Activated naive CD4-positive, alpha-beta T cell treated with anti-CD3 and anti-CD28 coated beads, Interleukin-2, amount 10 ng/mL, durations not matched to agents 7 days and 5 days (primary cell): ENCODE measurements at regions not wholly inside any gene's neighbourhood (a gene's known extent, or its start where the extent isn't known, plus 50 kb on each side); places are given as distances from the start of the nearest gene placed in this dataset.
A peak's percentile ranks its signal among the peaks of the same experiment; 100 is the strongest.

Source experiments
- CTCF ChIA-PET: fragments of 350-600 bp; sonication (Branson Sonifier 250); formaldehyde crosslinking; loops from one replicate; lab custom pipeline; 2021; ENCODE audit warnings: antibody characterized with exemption; lab: Charles Lee
- DNase-seq: peaks from one replicate; pipeline ENCODE4 v3.0.0-alpha.2; 2020
- H3K27ac Mint-ChIP-seq: one replicate; pipeline ENCODE4 v1.8.0; 2021; ENCODE audit warnings: mild to moderate bottlenecking, moderate library complexity, mixed read lengths
- H3K27me3 Mint-ChIP-seq: one replicate; pipeline ENCODE4 v1.8.0; 2021; ENCODE audit warnings: mild to moderate bottlenecking, mixed read lengths
- H3K36me3 Mint-ChIP-seq: one replicate; pipeline ENCODE4 v1.8.0; 2021; ENCODE audit warnings: mixed read lengths
- H3K4me1 Mint-ChIP-seq: one replicate; pipeline ENCODE4 v1.8.0; 2021; ENCODE audit warnings: mixed read lengths
- H3K4me3 Mint-ChIP-seq: one replicate; pipeline ENCODE4 v1.8.0; 2021; ENCODE audit warnings: mild to moderate bottlenecking, moderate library complexity, mixed read lengths
- H3K9me3 Mint-ChIP-seq: one replicate; pipeline ENCODE4 v1.8.0; 2021; ENCODE audit warnings: mixed read lengths

GRCh38 chr5:82356021-82356420, 77.9 kb upstream of the RPS23 start:
- H3K4me1 Mint-ChIP-seq, result peaks cover 80% of the 10 kb centered on the region

GRCh38 chr5:82355496-82355895, 77.3 kb upstream of the RPS23 start:
- H3K9me3 Mint-ChIP-seq, result no peaks in the 10 kb centered on the region
- DNase-seq, result no peak
- no peak overlapping the region for H3K27ac Mint-ChIP-seq
- no peaks in the 10 kb centered on the region for H3K27me3 Mint-ChIP-seq
- peaks cover 75% of the 10 kb centered on the region for H3K4me1 Mint-ChIP-seq
- peaks cover 1% of the 10 kb centered on the region for H3K36me3 Mint-ChIP-seq
- CTCF ChIA-PET, result interaction anchor here (0.8 to 2.1 kb wide), 3 partner anchors 43 to 139 kb away, joined by 3 to 9 read pairs (median 3); no protein-coding TSS in a partner anchor
- H3K4me3 Mint-ChIP-seq, result no peak overlapping the region

More at GRCh38 chr5:82356021-82356420, 77.9 kb upstream of the RPS23 start:
- no peaks in the 10 kb centered on the region for H3K27me3 Mint-ChIP-seq
- CTCF ChIA-PET, result interaction anchor here (0.8 to 2.1 kb wide), 2 partner anchors 43 to 45 kb away, joined by 3 to 9 read pairs; no protein-coding TSS in a partner anchor
- no peak overlapping the region for H3K27ac Mint-ChIP-seq
- H3K36me3 Mint-ChIP-seq, result peaks cover 1% of the 10 kb centered on the region
- no peak for DNase-seq
- H3K4me3 Mint-ChIP-seq, result no peak overlapping the region
- H3K9me3 Mint-ChIP-seq, result no peaks in the 10 kb centered on the region

- Mint-ChIP-seq H3K9me3 (no peaks in the 10 kb centered on the region), H3K4me1 (peaks cover 72% of the 10 kb centered on the region), H3K27me3 (no peaks in the 10 kb centered on the region), H3K27ac (no peak overlapping the region), H3K36me3 (peaks cover 1% of the 10 kb centered on the region), H3K4me3 (no peak overlapping the region)
- CTCF ChIA-PET, result interaction anchor here (0.8 to 2.1 kb wide), 3 partner anchors 42 to 140 kb away, joined by 3 to 9 read pairs (median 3); no protein-coding TSS in a partner anchor
- no peak for DNase-seq
Measured at GRCh38 chr5:82355053-82355452, 76.9 kb upstream of the RPS23 start.

- H3K4me1 Mint-ChIP-seq, result peaks cover 68% of the 10 kb centered on the region
- no peaks in the 10 kb centered on the region for H3K9me3 Mint-ChIP-seq
- DNase-seq, result no peak
- CTCF ChIA-PET, result interaction anchor here (1.0 to 2.1 kb wide), 2 partner anchors 42 to 106 kb away, joined by 3 to 9 read pairs; no protein-coding TSS in a partner anchor
- peaks cover 1% of the 10 kb centered on the region for H3K36me3 Mint-ChIP-seq
- H3K27ac Mint-ChIP-seq, result no peak overlapping the region
- no peaks in the 10 kb centered on the region for H3K27me3 Mint-ChIP-seq
- no peak overlapping the region for H3K4me3 Mint-ChIP-seq
Measured at GRCh38 chr5:82354543-82354942, 76.4 kb upstream of the RPS23 start.

GRCh38 chr5:82353522-82353921, 75.4 kb upstream of the RPS23 start:
- no peaks in the 10 kb centered on the region for H3K9me3 Mint-ChIP-seq
- CTCF ChIA-PET, result interaction anchor here (0.6 to 4.6 kb wide), 11 partner anchors 9 to 1364 kb away, joined by 3 to 24 read pairs (median 4); no protein-coding TSS in a partner anchor
- H3K4me3 Mint-ChIP-seq, result no peak overlapping the region
- no peak overlapping the region for H3K27ac Mint-ChIP-seq
- H3K27me3 Mint-ChIP-seq, result no peaks in the 10 kb centered on the region
- H3K36me3 Mint-ChIP-seq, result peaks cover 1% of the 10 kb centered on the region
- DNase-seq, result no peak
- peaks cover 64% of the 10 kb centered on the region for H3K4me1 Mint-ChIP-seq

- Mint-ChIP-seq H3K36me3 (no peaks in the 10 kb centered on the region), H3K27ac (no peak overlapping the region), H3K4me1 (peaks cover 63% of the 10 kb centered on the region), H3K4me3 (no peak overlapping the region), H3K9me3 (no peaks in the 10 kb centered on the region), H3K27me3 (no peaks in the 10 kb centered on the region)
- CTCF ChIA-PET, result interaction anchor here (0.6 to 4.6 kb wide), 14 partner anchors 10 to 1212 kb away, joined by 3 to 24 read pairs (median 5); no protein-coding TSS in a partner anchor
- DNase-seq, result no peak
Measured at GRCh38 chr5:82352146-82352791, 74.1 kb upstream of the RPS23 start.

GRCh38 chr5:82351754-82352145, 73.6 kb upstream of the RPS23 start:
- no peak for DNase-seq
- no peaks in the 10 kb centered on the region for H3K9me3 Mint-ChIP-seq
- peaks cover 63% of the 10 kb centered on the region for H3K4me1 Mint-ChIP-seq
- no peak overlapping the region for H3K4me3 Mint-ChIP-seq
- H3K36me3 Mint-ChIP-seq, result no peaks in the 10 kb centered on the region
- H3K27ac Mint-ChIP-seq, result peak overlapping the region; percentile 2
- H3K27me3 Mint-ChIP-seq, result no peaks in the 10 kb centered on the region
- CTCF ChIA-PET, result interaction anchor here (0.6 to 4.6 kb wide), 13 partner anchors 10 to 1212 kb away, joined by 3 to 24 read pairs (median 5); no protein-coding TSS in a partner anchor

GRCh38 chr5:82351297-82351696, 73.1 kb upstream of the RPS23 start:
- H3K4me1 Mint-ChIP-seq, result peaks cover 60% of the 10 kb centered on the region
- no peak overlapping the region for H3K4me3 Mint-ChIP-seq
- no peak for DNase-seq
- H3K36me3 Mint-ChIP-seq, result no peaks in the 10 kb centered on the region
- H3K27ac Mint-ChIP-seq, result peak overlapping the region; percentile 2
- CTCF ChIA-PET, result interaction anchor here (0.6 to 4.6 kb wide), 13 partner anchors 11 to 1213 kb away, joined by 3 to 24 read pairs (median 4); no protein-coding TSS in a partner anchor
- H3K27me3 Mint-ChIP-seq, result no peaks in the 10 kb centered on the region
- H3K9me3 Mint-ChIP-seq, result no peaks in the 10 kb centered on the region

GRCh38 chr5:82349652-82350051, 71.5 kb upstream of the RPS23 start:
- peaks cover 46% of the 10 kb centered on the region for H3K4me1 Mint-ChIP-seq
- no peaks in the 10 kb centered on the region for H3K9me3 Mint-ChIP-seq
- H3K27ac Mint-ChIP-seq, result no peak overlapping the region

GRCh38 chr5:82348784-82349425, 70.8 kb upstream of the RPS23 start:
- CTCF ChIA-PET, result interaction anchor here (0.8 to 4.6 kb wide), 14 partner anchors 10 to 1218 kb away, joined by 3 to 24 read pairs (median 4); no protein-coding TSS in a partner anchor
- H3K27me3 Mint-ChIP-seq, result no peaks in the 10 kb centered on the region
- no peak for DNase-seq
- H3K4me3 Mint-ChIP-seq, result no peak overlapping the region
- no peaks in the 10 kb centered on the region for H3K9me3 Mint-ChIP-seq
- H3K27ac Mint-ChIP-seq, result no peak overlapping the region
- H3K36me3 Mint-ChIP-seq, result no peaks in the 10 kb centered on the region
- peaks cover 39% of the 10 kb centered on the region for H3K4me1 Mint-ChIP-seq

More at GRCh38 chr5:82349652-82350051, 71.5 kb upstream of the RPS23 start:
- Mint-ChIP-seq H3K36me3 (no peaks in the 10 kb centered on the region), H3K4me3 (no peak overlapping the region), H3K27me3 (no peaks in the 10 kb centered on the region)
- CTCF ChIA-PET, result interaction anchor here (0.8 to 4.6 kb wide), 15 partner anchors 9 to 1217 kb away, joined by 3 to 24 read pairs (median 4); no protein-coding TSS in a partner anchor
- DNase-seq, result peak; percentile 44

- DNase-seq, result no peak
- no peaks in the 10 kb centered on the region for H3K9me3 Mint-ChIP-seq
- CTCF ChIA-PET, result interaction anchor here (0.7 to 2.1 kb wide), 2 partner anchors 31 to 36 kb away, joined by 3 to 4 read pairs; no protein-coding TSS in a partner anchor
- H3K4me1 Mint-ChIP-seq, result peaks cover 27% of the 10 kb centered on the region
- no peaks in the 10 kb centered on the region for H3K27me3 Mint-ChIP-seq
- no peak overlapping the region for H3K4me3 Mint-ChIP-seq
- peak overlapping the region; percentile 29 for H3K27ac Mint-ChIP-seq
- no peaks in the 10 kb centered on the region for H3K36me3 Mint-ChIP-seq
Measured at GRCh38 chr5:82347201-82347865, 69.2 kb upstream of the RPS23 start.

GRCh38 chr5:82346399-82347165, 68.4 kb upstream of the RPS23 start:
- Mint-ChIP-seq H3K36me3 (no peaks in the 10 kb centered on the region), H3K4me1 (peaks cover 26% of the 10 kb centered on the region), H3K27ac (no peak overlapping the region), H3K27me3 (no peaks in the 10 kb centered on the region), H3K4me3 (no peak overlapping the region), H3K9me3 (no peaks in the 10 kb centered on the region)
- CTCF ChIA-PET, result interaction anchor here (0.7 to 2.6 kb wide), 2 partner anchors 34 to 35 kb away, joined by 3 to 7 read pairs; no protein-coding TSS in a partner anchor
- no peak for DNase-seq

GRCh38 chr5:82345108-82345507, 67.0 kb upstream of the RPS23 start:
- Mint-ChIP-seq H3K36me3 (no peaks in the 10 kb centered on the region), H3K9me3 (no peaks in the 10 kb centered on the region), H3K4me1 (peaks cover 37% of the 10 kb centered on the region), H3K27me3 (peaks cover 2% of the 10 kb centered on the region), H3K4me3 (no peak overlapping the region), H3K27ac (no peak overlapping the region)
- DNase-seq, result no peak
- CTCF ChIA-PET, result interaction anchor here (1.1 to 2.6 kb wide), 2 partner anchors 8 to 33 kb away, joined by 4 to 7 read pairs; no protein-coding TSS in a partner anchor
